MCF 10A (cell line): ENCODE measurements at regions not wholly inside any gene's neighbourhood (a gene's known extent, or its start where the extent isn't known, plus 50 kb on each side); places are given as distances from the start of the nearest gene placed in this dataset.

ENCODE experiments used
- BruUV-seq: library from RNA; stranded (reverse); fragments of 400-500 nt; replicated peaks from 2 replicates; lab custom pipeline; 2021; lab: Mats Ljungman, UMichigan
- CTCF ChIA-PET: fragments of 300-600 bp; sonication (Branson Sonifier 250); formaldehyde crosslinking; extraction: SDS; loops from one replicate; lab custom pipeline; 2021; ENCODE audit warnings: antibody characterized with exemption, inconsistent platforms; lab: Yijun Ruan, JAX
- POLR2A ChIA-PET: fragments of 300-600, 350-650 bp; sonication (Branson Sonifier 250); formaldehyde crosslinking; extraction: SDS; loops from one replicate; lab custom pipeline; 2020; ENCODE audit warnings: antibody characterized with exemption, inconsistent platforms; lab: Yijun Ruan, JAX
- DNase-seq: peaks from one replicate; pipeline ENCODE4 v3.0.0-alpha.2; 2018; ENCODE audit not compliant: unreplicated experiment
- H3K27ac Mint-ChIP-seq: one replicate; pipeline ENCODE4 v1.8.0; 2022; ENCODE audit warnings: mild to moderate bottlenecking, low read depth, mixed read lengths; ENCODE audit not compliant: unreplicated experiment
- H3K27me3 Mint-ChIP-seq: one replicate; pipeline ENCODE4 v1.8.0; 2022; ENCODE audit warnings: mixed read lengths; ENCODE audit not compliant: insufficient read depth, unreplicated experiment
- H3K36me3 Mint-ChIP-seq: one replicate; pipeline ENCODE4 v1.8.0; 2022; ENCODE audit warnings: mild to moderate bottlenecking, moderate library complexity, mixed read lengths; ENCODE audit not compliant: insufficient read depth, unreplicated experiment
- H3K4me1 Mint-ChIP-seq: one replicate; pipeline ENCODE4 v1.8.0; 2022; ENCODE audit warnings: mixed read lengths; ENCODE audit not compliant: insufficient read depth, unreplicated experiment
- H3K4me3 Mint-ChIP-seq: one replicate; pipeline ENCODE4 v1.8.0; 2022; ENCODE audit warnings: mild to moderate bottlenecking, moderate library complexity, mixed read lengths; ENCODE audit not compliant: unreplicated experiment
- H3K9me3 Mint-ChIP-seq: one replicate; pipeline ENCODE4 v1.8.0; 2022; ENCODE audit warnings: mixed read lengths; ENCODE audit not compliant: unreplicated experiment
- CTCF ChIP-seq: fragments of 200-600 bp; IDR thresholded peaks from one replicate; pipeline ENCODE4 v1.8.0; 2022; ENCODE audit warnings: antibody characterized with exemption, mild to moderate bottlenecking; ENCODE audit not compliant: unreplicated experiment
- intact Hi-C: fragments of 100-400 bp; cut with micrococcal nuclease; formaldehyde crosslinking; loops from 2 replicates; pipeline ENCODE4 v1.14.1; 2022

- no peaks in the 10 kb centered on the region for H3K9me3 Mint-ChIP-seq
- POLR2A ChIA-PET: interaction anchor here (0.9 kb wide), 1 partner anchor 17 kb away, joined by 3 read pairs; no protein-coding TSS in a partner anchor
- no peak overlapping the region for H3K27ac Mint-ChIP-seq
- CTCF ChIA-PET: interaction anchor here (1.6 kb wide), 1 partner anchor 43 kb away, joined by 8 read pairs; no protein-coding TSS in a partner anchor
- H3K36me3 Mint-ChIP-seq: no peaks in the 10 kb centered on the region
- intact Hi-C loops: no loop called here
- BruUV-seq: no TSS peak
- H3K4me1 Mint-ChIP-seq: no peaks in the 10 kb centered on the region
- H3K4me3 Mint-ChIP-seq: no peak overlapping the region
- TF ChIP-seq CTCF: no peak
- H3K27me3 Mint-ChIP-seq: peaks cover 18% of the 10 kb centered on the region
- DNase-seq: no peak
Measured at GRCh38 chr7:22066522-22066921, 120.8 kb upstream of the CDCA7L start.

DNA sequence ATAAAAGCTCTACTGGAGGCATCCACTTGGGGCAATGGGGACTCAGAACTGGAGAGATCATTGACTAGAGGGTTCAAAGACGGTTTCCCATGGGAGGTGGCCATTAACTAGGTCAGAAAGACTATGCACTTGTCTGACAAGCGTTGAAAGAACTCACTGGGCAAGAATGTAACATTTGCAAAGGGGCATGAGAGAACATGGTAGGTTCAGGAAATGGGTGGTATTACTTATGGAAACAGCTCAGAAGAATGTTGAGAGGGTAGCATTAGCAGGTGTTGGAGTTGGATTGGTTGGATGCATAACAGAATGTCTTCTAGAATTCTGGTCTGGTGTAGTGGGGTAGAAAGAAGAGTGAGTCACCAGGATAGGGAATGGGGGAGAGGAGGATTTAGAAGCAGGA is 119.1 kb upstream of the CDCA7L start:
- no peak for DNase-seq
- no peak for TF ChIP-seq CTCF
- POLR2A ChIA-PET: no interaction called here
- Mint-ChIP-seq H3K27ac (no peak overlapping the region), H3K9me3 (no peaks in the 10 kb centered on the region), H3K36me3 (no peaks in the 10 kb centered on the region), H3K4me3 (no peak overlapping the region), H3K27me3 (peaks cover 18% of the 10 kb centered on the region), H3K4me1 (no peaks in the 10 kb centered on the region)
- CTCF ChIA-PET: interaction anchor here (0.7 kb wide), 1 partner anchor 1302 kb away, joined by 3 read pairs; no protein-coding TSS in a partner anchor
- no TSS peak for BruUV-seq
- intact Hi-C loops: no loop called here

DNA sequence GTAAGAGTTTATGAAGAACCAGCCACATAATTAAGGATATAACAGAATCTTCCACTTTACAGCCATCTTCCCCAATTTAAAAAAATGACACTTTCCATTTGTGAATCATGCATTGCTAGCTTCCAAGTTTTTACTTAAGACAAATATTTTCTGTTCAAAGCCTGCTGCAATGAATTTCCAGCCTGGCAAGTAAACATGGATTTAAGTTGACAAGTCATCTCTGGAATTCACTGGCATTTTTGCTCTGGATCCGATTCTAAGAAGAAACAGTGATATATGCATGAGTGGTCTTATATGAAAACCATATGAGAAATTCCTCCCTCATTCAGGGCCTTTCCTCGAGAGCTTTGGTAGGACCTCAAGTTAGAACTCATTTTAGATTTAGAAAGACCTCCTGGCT is 116.1 kb upstream of the CDCA7L start:
- no peaks in the 10 kb centered on the region for H3K4me1 Mint-ChIP-seq
- POLR2A ChIA-PET: interaction anchor here (1.2 kb wide), 1 partner anchor 12 kb away, joined by 3 read pairs; no protein-coding TSS in a partner anchor
- H3K9me3 Mint-ChIP-seq: no peaks in the 10 kb centered on the region
- no peaks in the 10 kb centered on the region for H3K36me3 Mint-ChIP-seq
- BruUV-seq: no TSS peak
- no peak overlapping the region for H3K4me3 Mint-ChIP-seq
- intact Hi-C loops: no loop called here
- TF ChIP-seq CTCF: no peak
- DNase-seq: no peak
- no peaks in the 10 kb centered on the region for H3K27me3 Mint-ChIP-seq
- no peak overlapping the region for H3K27ac Mint-ChIP-seq
- CTCF ChIA-PET: interaction anchor here (0.6 kb wide), 1 partner anchor 719 kb away, joined by 3 read pairs; no protein-coding TSS in a partner anchor

- H3K36me3 Mint-ChIP-seq: peaks cover under 1% of the 10 kb centered on the region
- CTCF ChIA-PET: no interaction called here
- POLR2A ChIA-PET: no interaction called here
- H3K4me1 Mint-ChIP-seq: no peaks in the 10 kb centered on the region
- no peaks in the 10 kb centered on the region for H3K9me3 Mint-ChIP-seq
- no peak overlapping the region for H3K4me3 Mint-ChIP-seq
- H3K27me3 Mint-ChIP-seq: no peaks in the 10 kb centered on the region
- H3K27ac Mint-ChIP-seq: no peak overlapping the region
- no TSS peak for BruUV-seq
- intact Hi-C loops: no loop called here
- no peak for DNase-seq
- TF ChIP-seq CTCF: no peak
Measured at GRCh38 chr7:22060863-22061262, 115.2 kb upstream of the CDCA7L start.
